Transverse colon (tissue), 3 donors: ENCODE measurements at regions not wholly inside any gene's neighbourhood (a gene's known extent, or its start where the extent isn't known, plus 50 kb on each side); places are given as distances from the start of the nearest gene placed in this dataset.

Source experiments
- CTCF ChIP-seq, 5 experiments: fragments of 200-600 bp in 3 of 5; fragments of 450-650 bp in 2 of 5; sonication (generic) in 3 of 5; IDR thresholded peaks; 1 replicate in 2 of 5; 2 replicates in 3 of 5; pipeline ENCODE4 v1.5.1; 2016 to 2017; ENCODE audit warnings: antibody characterized with exemption in 5 of 5, inconsistent platforms in 3 of 5, mild to moderate bottlenecking in 2 of 5, moderate library complexity in 1 of 5
- EP300 ChIP-seq: sonication (generic); formaldehyde crosslinking; IDR thresholded peaks from one replicate; pipeline ENCODE4 v1.6.1; 2017; ENCODE audit warnings: antibody characterized with exemption, low read depth
- POLR2A ChIP-seq: fragments of 450-650 bp; IDR thresholded peaks from one replicate; pipeline ENCODE4 v1.6.1; 2016; ENCODE audit warnings: antibody characterized with exemption, mild to moderate bottlenecking, moderate library complexity

GRCh38 chr6:28646650-28647049 is 121.0 kb downstream of the GPX5 start:
- TF ChIP-seq CTCF (IDR thresholded peaks at IDR 0.05) (no peak), EP300 (no peak), POLR2A (no peak)
